Amniotic epithelial cell (primary cell): ENCODE measurements at regions not wholly inside any gene's neighbourhood (a gene's known extent, or its start where the extent isn't known, plus 50 kb on each side); places are given as distances from the start of the nearest gene placed in this dataset.

Source experiments
- DNase-seq: peaks from one replicate; pipeline ENCODE4 v3.0.0-alpha.2; 2010; ENCODE audit warnings: low read depth

GRCh38 chr18:68233018-68233417 lies 481.9 kb downstream of the TMX3 start:
- no peak for DNase-seq

- no peak for DNase-seq
Measured at GRCh38 chr18:68229351-68229750, 485.6 kb downstream of the TMX3 start.

GRCh38 chr18:68221111-68221724 lies 493.7 kb downstream of the TMX3 start:
- DNase-seq, result peak; percentile 48

- no peak for DNase-seq
Measured at GRCh38 chr18:68220458-68220857, 494.4 kb downstream of the TMX3 start.

GRCh38 chr18:68219872-68220271 lies 495.0 kb downstream of the TMX3 start:
- DNase-seq, result peak; percentile 63

- DNase-seq, result no peak
Measured at GRCh38 chr18:68219274-68219673, 495.6 kb downstream of the TMX3 start.

GRCh38 chr18:68215931-68216330 lies 499.0 kb downstream of the TMX3 start:
- DNase-seq, result peak; percentile 33

- no peak for DNase-seq
Measured at GRCh38 chr18:68186039-68186438, 528.9 kb downstream of the TMX3 start.

- DNase-seq, result peak; percentile 44
Measured at GRCh38 chr18:68181956-68182355, 533.0 kb downstream of the TMX3 start.

GRCh38 chr18:68179811-68180210 lies 535.1 kb downstream of the TMX3 start:
- no peak for DNase-seq

GRCh38 chr18:68178921-68179320 lies 536.0 kb downstream of the TMX3 start:
- DNase-seq, result no peak

- peak; percentile 96 for DNase-seq
Measured at GRCh38 chr18:68177807-68178702, 536.9 kb downstream of the TMX3 start.

GRCh38 chr18:68176901-68177300 lies 538.0 kb downstream of the TMX3 start:
- no peak for DNase-seq

GRCh38 chr18:68172842-68173549 lies 541.9 kb downstream of the TMX3 start:
- no peak for DNase-seq

GRCh38 chr18:68164909-68165308 lies 550.0 kb downstream of the TMX3 start:
- DNase-seq, result no peak

GRCh38 chr18:68153821-68154220 lies 561.1 kb downstream of the TMX3 start:
- peak; percentile 54 for DNase-seq

- no peak for DNase-seq
Measured at GRCh38 chr18:68152770-68153169, 562.1 kb downstream of the TMX3 start.

GRCh38 chr18:68150961-68151360 lies 563.9 kb downstream of the TMX3 start:
- DNase-seq, result no peak

GRCh38 chr18:68148863-68149262 lies 566.0 kb downstream of the TMX3 start:
- DNase-seq, result no peak

GRCh38 chr18:68147728-68148127 lies 567.2 kb downstream of the TMX3 start:
- peak; percentile 20 for DNase-seq

- DNase-seq, result peak; percentile 4
Measured at GRCh38 chr18:68121826-68122225, 593.1 kb downstream of the TMX3 start.

- peak; percentile 3 for DNase-seq
Measured at GRCh38 chr18:68121308-68121707, 593.6 kb downstream of the TMX3 start.

- no peak for DNase-seq
Measured at GRCh38 chr18:68114989-68115388, 598.5 kb upstream of the DSEL start.
